SK-N-SH (cell line): ENCODE measurements at regions not wholly inside any gene's neighbourhood (a gene's known extent, or its start where the extent isn't known, plus 50 kb on each side); places are given as distances from the start of the nearest gene placed in this dataset.

Experiments used
- CTCF ChIA-PET: fragments of 300-600, 350-600 bp; formaldehyde crosslinking; extraction: SDS; loops from one replicate; lab custom pipeline; 2021; lab: Yijun Ruan, JAX
- POLR2A ChIA-PET: fragments of 350-600 bp; sonication (Branson Sonifier 250); formaldehyde crosslinking; extraction: SDS; loops from one replicate; lab custom pipeline; 2020; ENCODE audit warnings: antibody characterized with exemption, inconsistent platforms; lab: Yijun Ruan, JAX
- DNase-seq: peaks from one replicate; pipeline ENCODE4 v3.0.0; 2012
- H2AFZ ChIP-seq: fragments of 200-600 bp; sonication (generic); 2 replicates; pipeline ENCODE4 v1.8.1; 2016; ENCODE audit warnings: antibody characterized with exemption, mild to moderate bottlenecking, low read depth
- H3F3A ChIP-seq: fragments of 200-600 bp; sonication (generic); replicated peaks from 2 replicates; pipeline ENCODE3; 2016; ENCODE audit warnings: antibody characterized with exemption, mild to moderate bottlenecking; ENCODE audit not compliant: insufficient read depth
- H3K27ac ChIP-seq, 2 experiments: fragments of 200-500 bp in 1 of 2; fragments of 200-600 bp in 1 of 2; sonication (Bioruptor generic) in 1 of 2; sonication (generic), shearing (Covaris generic) in 1 of 2; 2 replicates each; pipeline versions ENCODE4 v1.5.1 to v1.6.1; 2014 to 2016; ENCODE audit warnings: low read depth in 2 of 2, inconsistent platforms in 1 of 2, low read length in 1 of 2, mild to moderate bottlenecking in 1 of 2, mixed read lengths in 1 of 2
- H3K27me3 ChIP-seq: fragments of 200-600 bp; sonication (generic), shearing (Covaris generic); 2 replicates; pipeline ENCODE4 v1.6.1; 2016; ENCODE audit warnings: mixed run types; ENCODE audit not compliant: insufficient read depth
- H3K36me3 ChIP-seq, 2 experiments: fragments of 200-500 bp in 1 of 2; fragments of 200-600 bp in 1 of 2; sonication (Bioruptor generic) in 1 of 2; sonication (generic) in 1 of 2; replicated peaks in 1 of 2; 2 replicates each; pipeline versions ENCODE3 to v1.5.1; 2014 to 2016; ENCODE audit warnings: low read length in 1 of 2, mild to moderate bottlenecking in 1 of 2; ENCODE audit not compliant: insufficient read depth in 2 of 2, control insufficient read depth in 1 of 2
- H3K4me1 ChIP-seq, 2 experiments: fragments of 200-500 bp in 1 of 2; fragments of 200-600 bp in 1 of 2; sonication (Bioruptor generic) in 1 of 2; sonication (generic), shearing (Covaris generic) in 1 of 2; 2 replicates each; pipeline versions ENCODE4 v1.5.1 to v1.6.1; 2014 to 2016; ENCODE audit warnings: low read depth in 1 of 2, low read length in 1 of 2, mixed run types in 1 of 2; ENCODE audit not compliant: insufficient read depth in 2 of 2, control insufficient read depth in 1 of 2
- H3K4me2 ChIP-seq: fragments of 200-600 bp; sonication (generic), shearing (Covaris generic); 2 replicates; pipeline ENCODE4 v1.6.1; 2017; ENCODE audit warnings: mixed run types
- H3K4me3 ChIP-seq, 2 experiments: fragments of 200-500 bp in 1 of 2; fragments of 200-600 bp in 1 of 2; sonication (Bioruptor generic) in 1 of 2; sonication (generic), shearing (Covaris generic) in 1 of 2; 2 replicates each; pipeline versions ENCODE4 v1.5.1 to v1.8.1; 2014 to 2016; ENCODE audit warnings: low read depth in 2 of 2, inconsistent platforms in 1 of 2, low read length in 1 of 2, mild to moderate bottlenecking in 1 of 2, mixed read lengths in 1 of 2, moderate library complexity in 1 of 2
- H3K79me2 ChIP-seq: fragments of 200-600 bp; sonication (generic); 2 replicates; pipeline ENCODE4 v1.8.1; 2017; ENCODE audit warnings: mild to moderate bottlenecking; ENCODE audit not compliant: insufficient read depth
- H3K9ac ChIP-seq: fragments of 200-600 bp; sonication (generic); 2 replicates; pipeline ENCODE4 v1.6.1; 2017; ENCODE audit warnings: mixed run types
- H3K9me2 ChIP-seq: fragments of 200-600 bp; sonication (generic); 2 replicates; pipeline ENCODE4 v1.6.1; 2017; ENCODE audit warnings: mixed run types
- H3K9me3 ChIP-seq: fragments of 200-600 bp; sonication (generic); 2 replicates; pipeline ENCODE4 v1.6.1; 2017; ENCODE audit warnings: mixed run types, mild to moderate bottlenecking, moderate library complexity
- H4K20me1 ChIP-seq: fragments of 200-600 bp; sonication (generic); 2 replicates; pipeline ENCODE4 v1.6.1; 2017; ENCODE audit warnings: mild to moderate bottlenecking, mixed run types; ENCODE audit not compliant: insufficient read depth
- ELF1 ChIP-seq: IDR thresholded peaks from 2 replicates; pipeline ENCODE4 v1.4.0; 2012
- EP300 ChIP-seq, 2 experiments: IDR thresholded peaks; 2 replicates each; pipeline versions ENCODE4 v1.4.0 to v1.6.1; 2012; ENCODE audit warnings: borderline replicate concordance in 1 of 2, low read depth in 1 of 2, low read length in 1 of 2
- FOXJ3 ChIP-seq: sonication (generic); formaldehyde crosslinking; IDR thresholded peaks from 2 replicates; pipeline ENCODE4 v1.5.1; 2020; ENCODE audit warnings: mild to moderate bottlenecking, missing genetic modification reagents
- FOXM1 ChIP-seq: IDR thresholded peaks from 2 replicates; pipeline ENCODE4 v1.4.0; 2012; ENCODE audit warnings: low read depth, mild to moderate bottlenecking
- GABPA ChIP-seq: IDR thresholded peaks from 2 replicates; pipeline ENCODE4 v1.4.0; 2012; ENCODE audit warnings: low read depth, mild to moderate bottlenecking
- GATA2 ChIP-seq: sonication (generic); formaldehyde crosslinking; IDR thresholded peaks from 2 replicates; pipeline ENCODE4 v1.5.0; 2020; ENCODE audit warnings: mild to moderate bottlenecking, missing genetic modification reagents
- MXI1 ChIP-seq: IDR thresholded peaks from 2 replicates; pipeline ENCODE4 v1.6.1; 2012; ENCODE audit warnings: mild to moderate bottlenecking, low read depth, low read length, improper control_type of control experiment
- NFIC ChIP-seq: IDR thresholded peaks from 2 replicates; pipeline ENCODE4 v1.4.0; 2012; ENCODE audit warnings: borderline replicate concordance
- PBX3 ChIP-seq: IDR thresholded peaks from 2 replicates; pipeline ENCODE4; 2012
- RAD21 ChIP-seq: IDR thresholded peaks from 2 replicates; pipeline ENCODE4 v1.6.1; 2012; ENCODE audit warnings: mild to moderate bottlenecking, low read length
- RCOR1 ChIP-seq: fragments of 150-350 bp; IDR thresholded peaks from 2 replicates; pipeline ENCODE4 v1.6.1; 2017; ENCODE audit warnings: antibody characterized with exemption, low read length
- REST ChIP-seq: IDR thresholded peaks from 2 replicates; pipeline ENCODE4 v1.6.1; 2012; ENCODE audit warnings: mild to moderate bottlenecking, low read depth, low read length, moderate library complexity
- SMC3 ChIP-seq: IDR thresholded peaks from 2 replicates; pipeline ENCODE4 v1.6.1; 2012; ENCODE audit warnings: low read depth, low read length, improper control_type of control experiment
- TEAD4 ChIP-seq: IDR thresholded peaks from 2 replicates; pipeline ENCODE4 v1.4.0; 2012; ENCODE audit warnings: mild to moderate bottlenecking, borderline replicate concordance; ENCODE audit not compliant: insufficient read depth
- ZBTB33 ChIP-seq: IDR thresholded peaks from 2 replicates; pipeline ENCODE4 v1.4.0; 2012; ENCODE audit warnings: low read depth, borderline replicate concordance
- WGBS: methylation state at CpG from one replicate; pipeline ENCODE4 v1.1.6; 2017; ENCODE audit warnings: low lambda C conversion rate; 5-methylcytosine and 5-hydroxymethylcytosine counted together
- TF ChIP-seq, protein P1 (sequence below): fragments of 200-600 bp; sonication (generic); IDR thresholded peaks from 2 replicates; pipeline ENCODE4 v1.6.1; 2017; ENCODE audit warnings: antibody characterized with exemption, mild to moderate bottlenecking, moderate library complexity
- TF ChIP-seq, protein P2 (sequence below): IDR thresholded peaks from 2 replicates; pipeline ENCODE4 v1.4.0; 2012; ENCODE audit warnings: low read depth, borderline replicate concordance

DNA sequence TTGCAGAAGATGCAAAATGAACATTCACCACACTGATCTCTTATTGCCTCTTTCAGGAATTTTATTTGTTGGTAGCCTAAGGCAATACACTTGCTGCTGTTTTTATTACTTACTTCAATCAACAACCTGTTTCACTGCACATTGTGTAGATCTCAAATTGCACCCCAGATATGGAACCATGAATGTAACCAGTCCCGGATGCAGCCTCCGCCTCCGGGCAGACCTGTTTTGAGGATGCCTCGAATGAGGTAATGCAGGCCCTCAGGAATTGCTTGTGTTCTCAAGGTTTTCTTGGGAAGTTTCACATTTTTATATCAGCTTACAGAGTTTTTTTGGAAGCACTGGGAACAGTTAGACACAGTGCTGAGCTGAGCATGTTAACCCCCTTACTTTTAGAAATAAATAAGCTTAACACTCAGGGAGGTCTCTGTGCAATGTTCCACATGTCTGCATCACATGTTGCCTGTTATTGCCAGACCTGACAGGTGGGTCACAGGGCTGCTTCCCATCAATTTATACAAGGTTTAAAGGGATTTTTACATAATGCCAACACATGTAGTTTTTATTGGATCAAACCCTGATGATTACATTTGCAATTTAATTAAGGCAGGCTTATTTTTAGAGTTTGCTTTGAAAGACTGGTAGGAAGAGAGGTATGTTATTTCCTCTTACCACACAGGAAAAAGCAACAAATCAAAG, 193.1 kb upstream of the POM121L12 start:
- H3K9me2 ChIP-seq, result no peaks in the 10 kb centered on the region
- no peaks in the 10 kb centered on the region for H3K9me3 ChIP-seq
- H3K9ac ChIP-seq, result no peak overlapping the region
- WGBS, result 42% methylated on average over 4 of the region's 4 CpGs
- H3K4me1 ChIP-seq, result peaks cover 0 to 35% of the 10 kb centered on the region in 2 experiments; a peak in 2 of 4 replicates
- no peak overlapping the region for H2AFZ ChIP-seq
- no peak overlapping the region for H3K4me2 ChIP-seq
- H3K36me3 ChIP-seq, result no peaks in the 10 kb centered on the region
- H3K79me2 ChIP-seq, result no peaks in the 10 kb centered on the region
- POLR2A ChIA-PET, result no interaction called here
- H3K27me3 ChIP-seq, result no peaks in the 10 kb centered on the region
- peak overlapping the region in 1 of 2 experiments; percentile 88; a peak in 2 of 4 replicates for H3K27ac ChIP-seq
- CTCF ChIA-PET, result no interaction called here
- no peaks in the 10 kb centered on the region for H4K20me1 ChIP-seq
- no peak overlapping the region for H3K4me3 ChIP-seq
- TF ChIP-seq GATA2 (CRISPR knock-in tag) (peak; percentile 61), TEAD4 (no peak), RCOR1 (0 out of 2 replicates have a peak, but pooled peaks have one; percentile 12), RAD21 (no peak; the same call in 1 of the 2 replicates), MXI1 (peak; percentile 46; the same call in 1 of the 2 replicates), FOXJ3 (CRISPR knock-in tag) (peak; percentile 59), FOXM1 (no peak), EP300 (IDR thresholded peaks at IDR 0.05; ENCODE audit: borderline replicate concordance in 1 of 2, low read depth in 1 of 2, low read length in 1 of 2) (peak in 1 of 2 experiments; percentile 43; a peak in 1 of 4 replicates)
- TF ChIP-seq, protein P1, sequence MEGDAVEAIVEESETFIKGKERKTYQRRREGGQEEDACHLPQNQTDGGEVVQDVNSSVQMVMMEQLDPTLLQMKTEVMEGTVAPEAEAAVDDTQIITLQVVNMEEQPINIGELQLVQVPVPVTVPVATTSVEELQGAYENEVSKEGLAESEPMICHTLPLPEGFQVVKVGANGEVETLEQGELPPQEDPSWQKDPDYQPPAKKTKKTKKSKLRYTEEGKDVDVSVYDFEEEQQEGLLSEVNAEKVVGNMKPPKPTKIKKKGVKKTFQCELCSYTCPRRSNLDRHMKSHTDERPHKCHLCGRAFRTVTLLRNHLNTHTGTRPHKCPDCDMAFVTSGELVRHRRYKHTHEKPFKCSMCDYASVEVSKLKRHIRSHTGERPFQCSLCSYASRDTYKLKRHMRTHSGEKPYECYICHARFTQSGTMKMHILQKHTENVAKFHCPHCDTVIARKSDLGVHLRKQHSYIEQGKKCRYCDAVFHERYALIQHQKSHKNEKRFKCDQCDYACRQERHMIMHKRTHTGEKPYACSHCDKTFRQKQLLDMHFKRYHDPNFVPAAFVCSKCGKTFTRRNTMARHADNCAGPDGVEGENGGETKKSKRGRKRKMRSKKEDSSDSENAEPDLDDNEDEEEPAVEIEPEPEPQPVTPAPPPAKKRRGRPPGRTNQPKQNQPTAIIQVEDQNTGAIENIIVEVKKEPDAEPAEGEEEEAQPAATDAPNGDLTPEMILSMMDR, result no peak
- TF ChIP-seq, all 33 proteins: peak for 5
- DNase-seq, result peak; percentile 46
- no peaks in the 10 kb centered on the region for H3F3A ChIP-seq

- H3K9me2 ChIP-seq, result no peaks in the 10 kb centered on the region
- H3K79me2 ChIP-seq, result no peaks in the 10 kb centered on the region
- H3F3A ChIP-seq, result no peaks in the 10 kb centered on the region
- no peak overlapping the region for H2AFZ ChIP-seq
- no peak for DNase-seq
- no peak overlapping the region for H3K9ac ChIP-seq
- no peak overlapping the region for H3K27ac ChIP-seq
- H3K36me3 ChIP-seq, result no peaks in the 10 kb centered on the region
- WGBS, result 7% methylated on average over 1 of the region's 1 CpG
- peaks cover 0 to 35% of the 10 kb centered on the region in 2 experiments; a peak in 2 of 4 replicates for H3K4me1 ChIP-seq
- H3K4me3 ChIP-seq, result no peak overlapping the region; a peak in 1 of 4 replicates
- CTCF ChIA-PET, result interaction anchor here (0.6 kb wide), 2 partner anchors 14 to 918 kb away, joined by 3 read pairs; no protein-coding TSS in a partner anchor
- H3K27me3 ChIP-seq, result no peaks in the 10 kb centered on the region
- POLR2A ChIA-PET, result no interaction called here
- H3K9me3 ChIP-seq, result no peaks in the 10 kb centered on the region
- no peak overlapping the region for H3K4me2 ChIP-seq
- H4K20me1 ChIP-seq, result no peaks in the 10 kb centered on the region
- no peak for TF ChIP-seq RAD21
- no peak for TF ChIP-seq ELF1
- TF ChIP-seq PBX3, result no peak
- no peak for TF ChIP-seq MXI1
- no peak for TF ChIP-seq NFIC
- TF ChIP-seq GABPA, result no peak
- no peak for TF ChIP-seq ZBTB33
- TF ChIP-seq, protein P2, sequence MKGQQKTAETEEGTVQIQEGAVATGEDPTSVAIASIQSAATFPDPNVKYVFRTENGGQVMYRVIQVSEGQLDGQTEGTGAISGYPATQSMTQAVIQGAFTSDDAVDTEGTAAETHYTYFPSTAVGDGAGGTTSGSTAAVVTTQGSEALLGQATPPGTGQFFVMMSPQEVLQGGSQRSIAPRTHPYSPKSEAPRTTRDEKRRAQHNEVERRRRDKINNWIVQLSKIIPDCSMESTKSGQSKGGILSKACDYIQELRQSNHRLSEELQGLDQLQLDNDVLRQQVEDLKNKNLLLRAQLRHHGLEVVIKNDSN, result no peak
- no peak for TF ChIP-seq SMC3
- no peak for TF ChIP-seq REST
These were observed 196.4 kb upstream of the POM121L12 start for GRCh38 chr7:52838981-52839411.
